HFFc6 (cell line): ENCODE measurements at regions not wholly inside any gene's neighbourhood (a gene's known extent, or its start where the extent isn't known, plus 50 kb on each side); places are given as distances from the start of the nearest gene placed in this dataset.

Source experiments
- DNase-seq: peaks from one replicate; pipeline ENCODE4 v3.0.0-alpha.2; 2018
- H3K27ac Mint-ChIP-seq: 2 replicates; pipeline ENCODE4 v1.8.0; 2020; ENCODE audit warnings: mild to moderate bottlenecking, mixed read lengths
- H3K27me3 Mint-ChIP-seq: 2 replicates; pipeline ENCODE4 v1.8.0; 2021; ENCODE audit warnings: mild to moderate bottlenecking, moderate library complexity, mixed read lengths; ENCODE audit not compliant: insufficient read depth
- H3K36me3 Mint-ChIP-seq: 2 replicates; pipeline ENCODE4 v1.8.0; 2021; ENCODE audit warnings: low read depth, mixed read lengths
- H3K4me1 Mint-ChIP-seq: 2 replicates; pipeline ENCODE4 v1.8.0; 2020; ENCODE audit warnings: low read depth, mixed read lengths
- H3K4me3 Mint-ChIP-seq: 2 replicates; pipeline ENCODE4 v1.8.0; 2020; ENCODE audit warnings: mild to moderate bottlenecking, moderate library complexity, mixed read lengths
- H3K9me3 Mint-ChIP-seq: 2 replicates; pipeline ENCODE4 v1.8.0; 2020; ENCODE audit warnings: mild to moderate bottlenecking, mixed read lengths
- CTCF ChIP-seq: fragments of 200-600 bp; sonication (generic); IDR thresholded peaks from 2 replicates; pipeline ENCODE4 v1.5.0; 2021; ENCODE audit warnings: antibody characterized with exemption, mild to moderate bottlenecking

- Mint-ChIP-seq H3K9me3 (no peaks in the 10 kb centered on the region; the same call in 1 of the 2 replicates), H3K27ac (no peak overlapping the region), H3K36me3 (no peaks in the 10 kb centered on the region), H3K4me1 (no peaks in the 10 kb centered on the region), H3K4me3 (no peak overlapping the region), H3K27me3 (peaks cover 2% of the 10 kb centered on the region)
- no peak for TF ChIP-seq CTCF
- DNase-seq: no peak
Observed at GRCh38 chr2:88239781-88240180, 69.6 kb downstream of the THNSL2 start.

DNA sequence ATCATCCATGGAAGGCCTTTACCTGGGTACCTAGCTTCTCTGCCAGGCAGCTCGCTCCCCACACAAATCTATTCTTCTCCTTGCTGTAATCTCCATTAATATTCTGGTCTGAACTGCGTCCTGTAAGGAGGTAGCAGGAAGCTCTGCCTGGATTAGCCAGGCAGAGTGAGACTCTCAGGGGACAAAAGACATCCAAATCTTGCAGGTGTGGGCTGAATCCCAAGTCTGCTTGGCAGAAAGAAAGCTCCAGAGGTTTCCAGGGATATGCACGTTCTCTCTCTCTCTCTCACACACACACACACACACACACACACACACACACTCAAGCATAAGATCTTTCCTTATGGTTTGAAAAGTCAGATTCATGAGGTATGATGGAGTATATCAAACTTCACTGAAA, 66.5 kb downstream of the THNSL2 start:
- no peaks in the 10 kb centered on the region for H3K9me3 Mint-ChIP-seq
- H3K4me3 Mint-ChIP-seq: no peak overlapping the region
- no peaks in the 10 kb centered on the region for H3K4me1 Mint-ChIP-seq
- no peak for DNase-seq
- H3K36me3 Mint-ChIP-seq: no peaks in the 10 kb centered on the region
- no peak overlapping the region for H3K27ac Mint-ChIP-seq
- H3K27me3 Mint-ChIP-seq: no peaks in the 10 kb centered on the region; the same call in 1 of the 2 replicates
- TF ChIP-seq CTCF: no peak
